Tibial artery (tissue), 4 donors: ENCODE measurements at regions not wholly inside any gene's neighbourhood (a gene's known extent, or its start where the extent isn't known, plus 50 kb on each side); places are given as distances from the start of the nearest gene placed in this dataset.

Experiments
- DNase-seq, 2 donors: peaks; one replicate each; pipeline ENCODE4 v3.0.0-alpha.2; 2019
- H3K27ac ChIP-seq, 2 donors: fragments of 200-600 bp; sonication (generic) in 1 of 2; 1 replicate in 1 of 2; 2 replicates in 1 of 2; pipeline ENCODE4 v1.5.1; 2018 to 2019; ENCODE audit warnings: mild to moderate bottlenecking in 1 of 2
- H3K27me3 ChIP-seq, 2 donors: fragments of 200-600 bp; sonication (generic) in 1 of 2; one replicate each; pipeline versions ENCODE4 v1.5.1 to v1.6.0; 2016 to 2019
- H3K36me3 ChIP-seq, 3 donors: fragments of 200-600 bp; sonication (generic) in 2 of 3; one replicate each; pipeline ENCODE4 v1.5.1; 2016 to 2019; ENCODE audit warnings: mild to moderate bottlenecking in 2 of 3
- H3K4me1 ChIP-seq, 4 donors: fragments of 200-600 bp; sonication (generic) in 2 of 4; 1 replicate in 3 of 4; 2 replicates in 1 of 4; pipeline ENCODE4 v1.5.1; 2016 to 2019
- H3K4me3 ChIP-seq, 2 donors: fragments of 200-600 bp; sonication (generic) in 1 of 2; 1 replicate in 1 of 2; 2 replicates in 1 of 2; pipeline ENCODE4 v1.5.1; 2018 to 2019; ENCODE audit warnings: mild to moderate bottlenecking in 2 of 2
- H3K9me3 ChIP-seq, 3 donors: fragments of 200-600 bp; sonication (generic) in 1 of 3; one replicate each; pipeline ENCODE4 v1.5.1; 2016 to 2019
- intact Hi-C: fragments of 100-400 bp; cut with DNase I; formaldehyde crosslinking; loops from one replicate; pipeline ENCODE4 v1.15.0; 2023; ENCODE audit warnings: low total_unique reads
- TF ChIP-seq, protein P1 (sequence below), 2 experiments: fragments of 200-600 bp in 1 of 2; fragments of 450-650 bp in 1 of 2; IDR thresholded peaks; one replicate each; pipeline ENCODE4 v1.5.1; 2017 to 2019; ENCODE audit warnings: antibody characterized with exemption in 2 of 2, mild to moderate bottlenecking in 1 of 2, moderate library complexity in 1 of 2

DNA sequence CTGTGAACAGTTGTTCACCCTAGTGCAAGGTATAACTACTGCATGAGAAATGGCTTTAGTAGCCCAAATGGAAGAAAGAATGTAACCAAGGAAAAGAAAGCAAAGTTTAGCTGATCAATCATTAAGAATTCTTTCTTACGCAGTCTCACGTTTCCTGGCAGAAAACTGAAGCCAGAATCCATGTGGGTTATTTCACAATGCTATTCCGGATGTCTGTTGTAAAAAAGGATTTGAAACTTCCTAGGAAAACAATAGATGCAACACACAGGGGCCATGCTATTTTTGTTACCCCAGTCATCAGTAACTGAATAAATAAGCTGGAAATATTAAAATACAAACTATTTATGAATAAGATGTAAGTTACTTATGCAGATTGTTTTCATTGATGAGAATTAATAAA, 802.5 kb downstream of the CDH8 start:
- Histone ChIP-seq H3K9me3 (no peaks in the 10 kb centered on the region), H3K4me1 (no peaks in the 10 kb centered on the region), H3K36me3 (no peaks in the 10 kb centered on the region), H3K4me3 (no peak overlapping the region), H3K27ac (no peak overlapping the region), H3K27me3 (no peaks in the 10 kb centered on the region)
- TF ChIP-seq, protein P1, sequence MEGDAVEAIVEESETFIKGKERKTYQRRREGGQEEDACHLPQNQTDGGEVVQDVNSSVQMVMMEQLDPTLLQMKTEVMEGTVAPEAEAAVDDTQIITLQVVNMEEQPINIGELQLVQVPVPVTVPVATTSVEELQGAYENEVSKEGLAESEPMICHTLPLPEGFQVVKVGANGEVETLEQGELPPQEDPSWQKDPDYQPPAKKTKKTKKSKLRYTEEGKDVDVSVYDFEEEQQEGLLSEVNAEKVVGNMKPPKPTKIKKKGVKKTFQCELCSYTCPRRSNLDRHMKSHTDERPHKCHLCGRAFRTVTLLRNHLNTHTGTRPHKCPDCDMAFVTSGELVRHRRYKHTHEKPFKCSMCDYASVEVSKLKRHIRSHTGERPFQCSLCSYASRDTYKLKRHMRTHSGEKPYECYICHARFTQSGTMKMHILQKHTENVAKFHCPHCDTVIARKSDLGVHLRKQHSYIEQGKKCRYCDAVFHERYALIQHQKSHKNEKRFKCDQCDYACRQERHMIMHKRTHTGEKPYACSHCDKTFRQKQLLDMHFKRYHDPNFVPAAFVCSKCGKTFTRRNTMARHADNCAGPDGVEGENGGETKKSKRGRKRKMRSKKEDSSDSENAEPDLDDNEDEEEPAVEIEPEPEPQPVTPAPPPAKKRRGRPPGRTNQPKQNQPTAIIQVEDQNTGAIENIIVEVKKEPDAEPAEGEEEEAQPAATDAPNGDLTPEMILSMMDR (IDR thresholded peaks at IDR 0.05): no peak
- DNase-seq: no peak
- intact Hi-C loops: no loop called here

DNA sequence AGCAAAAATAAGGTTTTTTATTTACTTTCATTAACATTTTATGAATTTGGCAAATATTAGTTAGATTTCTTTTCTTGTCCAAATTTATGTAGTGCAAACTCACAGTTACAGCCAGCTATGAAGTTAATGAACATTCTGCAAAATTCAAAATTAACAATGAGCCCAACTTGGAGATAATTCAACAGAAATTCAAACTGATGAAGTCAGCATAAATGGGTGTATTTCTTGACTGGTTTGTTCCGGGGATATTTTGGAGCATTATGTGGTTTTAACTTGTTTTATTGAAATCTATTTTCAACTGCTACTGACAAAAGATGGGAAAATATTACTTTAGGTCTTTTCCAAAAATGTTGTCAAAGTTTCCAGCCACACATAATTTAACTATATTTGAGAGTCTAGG, 807.9 kb downstream of the CDH8 start:
- Histone ChIP-seq H3K36me3 (no peaks in the 10 kb centered on the region), H3K27me3 (no peaks in the 10 kb centered on the region), H3K27ac (no peak overlapping the region), H3K4me3 (no peak overlapping the region), H3K9me3 (no peaks in the 10 kb centered on the region), H3K4me1 (no peaks in the 10 kb centered on the region)
- TF ChIP-seq, protein P1 (IDR thresholded peaks at IDR 0.05): no peak
- intact Hi-C loops: no loop called here
- DNase-seq: no peak

DNA sequence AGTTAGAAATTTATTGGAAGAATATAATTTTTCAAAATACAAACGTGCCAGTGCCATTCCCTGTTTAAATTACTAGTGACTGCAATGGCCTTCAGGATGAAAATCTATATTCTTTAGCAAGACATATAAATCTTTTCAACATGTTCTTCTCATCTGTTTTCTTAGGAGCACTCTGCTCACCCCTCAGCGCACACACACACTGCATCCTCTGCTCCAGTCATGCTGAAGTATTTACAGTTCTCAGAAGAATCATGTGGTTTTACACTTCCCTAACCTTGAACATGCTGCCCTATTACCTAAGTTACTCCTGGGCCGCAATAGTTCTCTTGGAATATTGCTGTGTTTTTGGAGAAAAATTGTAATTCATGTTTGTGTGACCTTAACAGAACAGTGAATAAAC, 820.6 kb downstream of the CDH8 start:
- Histone ChIP-seq H3K27ac (no peak overlapping the region), H3K4me1 (no peaks in the 10 kb centered on the region), H3K36me3 (no peaks in the 10 kb centered on the region), H3K9me3 (no peaks in the 10 kb centered on the region), H3K27me3 (no peaks in the 10 kb centered on the region), H3K4me3 (no peak overlapping the region)
- TF ChIP-seq, protein P1 (IDR thresholded peaks at IDR 0.05): no peak
- intact Hi-C loops: no loop called here
- DNase-seq: no peak

DNA sequence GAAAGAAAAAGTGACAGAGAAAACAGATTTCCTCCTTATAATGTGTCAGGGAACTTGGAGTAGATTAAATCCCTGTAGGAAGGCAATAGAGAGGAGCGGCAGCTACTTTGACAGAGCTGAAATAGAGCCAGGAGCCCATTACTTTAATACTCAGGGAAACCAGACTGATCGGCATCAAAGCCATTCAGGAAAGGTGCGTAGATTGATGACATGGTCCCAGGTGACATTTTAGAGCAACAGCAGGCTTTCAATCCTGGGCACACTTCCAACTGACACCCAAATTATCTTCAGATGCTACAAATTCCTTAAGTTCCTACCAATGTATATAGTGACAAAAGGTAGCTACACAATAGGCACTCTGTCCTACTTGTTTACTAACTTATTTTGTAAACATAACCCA, 821.5 kb downstream of the CDH8 start:
- no peaks in the 10 kb centered on the region for H3K27me3 ChIP-seq
- no peak for DNase-seq
- no peaks in the 10 kb centered on the region for H3K9me3 ChIP-seq
- H3K27ac ChIP-seq: no peak overlapping the region
- no peak overlapping the region for H3K4me3 ChIP-seq
- intact Hi-C loops: no loop called here
- no peaks in the 10 kb centered on the region for H3K36me3 ChIP-seq
- no peaks in the 10 kb centered on the region for H3K4me1 ChIP-seq
- TF ChIP-seq, protein P1 (IDR thresholded peaks at IDR 0.05): no peak

DNA sequence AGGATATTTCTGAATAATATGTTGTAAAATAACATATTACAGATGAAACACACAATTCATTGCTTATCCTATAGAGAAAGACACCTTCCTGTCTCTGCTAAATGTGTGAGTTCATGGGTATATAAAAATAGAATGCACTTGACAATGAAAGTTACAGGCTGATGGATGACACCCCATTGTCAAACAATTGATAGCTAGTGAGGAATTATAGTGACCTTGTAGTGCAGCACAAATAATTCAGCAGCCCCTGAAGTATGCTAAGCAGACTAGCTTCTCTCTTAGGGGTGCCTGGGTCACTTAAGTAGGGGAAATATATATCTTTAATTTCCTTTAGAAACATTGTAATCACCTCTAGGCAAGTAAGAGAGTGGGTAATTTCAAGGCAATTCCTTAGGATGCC, 826.2 kb downstream of the CDH8 start:
- TF ChIP-seq, protein P1 (IDR thresholded peaks at IDR 0.05): no peak
- intact Hi-C loops: no loop called here
- Histone ChIP-seq H3K4me3 (no peak overlapping the region), H3K36me3 (no peaks in the 10 kb centered on the region), H3K4me1 (no peaks in the 10 kb centered on the region), H3K27ac (no peak overlapping the region), H3K27me3 (no peaks in the 10 kb centered on the region), H3K9me3 (no peaks in the 10 kb centered on the region)
- no peak for DNase-seq

DNA sequence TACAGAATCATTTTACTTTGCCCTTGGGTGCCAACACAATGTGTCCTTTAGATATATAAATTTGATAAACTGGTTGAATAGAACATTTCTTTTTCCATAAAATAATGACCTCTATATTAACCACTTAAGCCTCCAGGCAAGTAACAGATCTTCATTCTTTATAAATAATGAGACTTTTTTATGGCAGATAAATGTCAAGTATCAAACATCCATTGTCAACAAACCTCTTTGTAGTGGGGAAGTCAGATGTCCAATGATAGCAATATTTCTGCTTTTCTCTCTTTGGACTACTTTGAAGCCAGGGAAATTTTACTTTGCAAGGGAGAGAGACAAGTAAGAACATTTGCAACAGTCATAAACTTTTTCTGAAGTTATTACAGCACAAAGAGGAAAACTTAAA, 841.2 kb downstream of the CDH8 start:
- no peaks in the 10 kb centered on the region for H3K4me1 ChIP-seq
- intact Hi-C loops: no loop called here
- H3K36me3 ChIP-seq: no peaks in the 10 kb centered on the region
- DNase-seq: no peak
- H3K9me3 ChIP-seq: no peaks in the 10 kb centered on the region
- no peak overlapping the region for H3K27ac ChIP-seq
- H3K4me3 ChIP-seq: no peak overlapping the region
- TF ChIP-seq, protein P1 (IDR thresholded peaks at IDR 0.05): no peak
- no peaks in the 10 kb centered on the region for H3K27me3 ChIP-seq
